Neural cell (in vitro differentiated cells): ENCODE measurements at regions not wholly inside any gene's neighbourhood (a gene's known extent, or its start where the extent isn't known, plus 50 kb on each side); places are given as distances from the start of the nearest gene placed in this dataset.

Experiments
- CTCF ChIP-seq: fragments of 450-650 bp; IDR thresholded peaks from 2 replicates; pipeline ENCODE4 v1.5.1; 2014; ENCODE audit warnings: antibody characterized with exemption, mild to moderate bottlenecking, moderate library complexity; ENCODE audit not compliant: poor library complexity, severe bottlenecking
- TAF1 ChIP-seq: IDR thresholded peaks from 2 replicates; pipeline ENCODE4 v1.6.1; 2012; ENCODE audit warnings: low read depth

- TF ChIP-seq CTCF = no peak
- TF ChIP-seq TAF1 = no peak
These were observed 144.6 kb downstream of the KIF18A start for GRCh38 chr11:27963370-27963769.
